PC-9 (cell line): ENCODE measurements at regions not wholly inside any gene's neighbourhood (a gene's known extent, or its start where the extent isn't known, plus 50 kb on each side); places are given as distances from the start of the nearest gene placed in this dataset.

ENCODE experiments used
- CTCF ChIP-seq: fragments of 200-600 bp; sonication (generic); conservative IDR thresholded peaks from 2 replicates; pipeline ENCODE4 v1.6.1; 2017; ENCODE audit warnings: mixed run types, antibody characterized with exemption, mild to moderate bottlenecking, moderate library complexity
- EZH2 ChIP-seq: fragments of 200-600 bp; sonication (generic); IDR thresholded peaks from 2 replicates; pipeline ENCODE4 v1.8.0; 2017; ENCODE audit warnings: antibody characterized with exemption, low read depth

DNA sequence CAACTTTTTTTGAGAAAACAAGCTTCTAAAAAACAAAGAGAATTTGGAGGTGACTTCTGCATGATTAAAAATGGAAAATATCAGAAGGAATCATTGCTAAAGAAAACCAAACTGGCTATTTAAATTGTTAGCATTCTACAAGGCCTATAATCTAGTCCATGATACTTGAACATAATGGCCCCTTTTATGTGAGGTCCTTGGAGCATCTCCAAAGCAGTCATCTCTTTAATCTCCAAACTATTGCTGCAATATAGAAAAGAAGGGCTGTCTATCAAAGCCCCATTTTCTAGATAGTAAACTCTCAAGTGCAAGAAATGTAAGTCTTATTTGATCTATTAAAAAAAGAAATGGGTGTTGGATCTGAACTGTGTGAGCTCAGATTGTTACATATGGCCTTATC, 615.1 kb downstream of the CENPC start:
- TF ChIP-seq CTCF (no peak), EZH2 (no peak)
